ENCODE measurements at regions not wholly inside any gene's neighbourhood (a gene's known extent, or its start where the extent isn't known, plus 50 kb on each side); places are given as distances from the start of the nearest gene placed in this dataset.
"Not testable (repeated sequence)": the region's sequence is repeated elsewhere in the genome, so short reads cannot be mapped to it uniquely, and the experiment has no call there.

GRCh38 chr3:20739814-20740213 is 553.8 kb upstream of the SGO1 start:
- peak; percentile 20 for DNase-seq (ENCODE audit: low spot score)

- DNase-seq (ENCODE audit: low spot score): no peak
Measured at GRCh38 chr3:20736287-20736852, 550.4 kb upstream of the SGO1 start.

GRCh38 chr3:20729185-20729584 is 543.2 kb upstream of the SGO1 start:
- DNase-seq (ENCODE audit: low spot score): no peak

DNA sequence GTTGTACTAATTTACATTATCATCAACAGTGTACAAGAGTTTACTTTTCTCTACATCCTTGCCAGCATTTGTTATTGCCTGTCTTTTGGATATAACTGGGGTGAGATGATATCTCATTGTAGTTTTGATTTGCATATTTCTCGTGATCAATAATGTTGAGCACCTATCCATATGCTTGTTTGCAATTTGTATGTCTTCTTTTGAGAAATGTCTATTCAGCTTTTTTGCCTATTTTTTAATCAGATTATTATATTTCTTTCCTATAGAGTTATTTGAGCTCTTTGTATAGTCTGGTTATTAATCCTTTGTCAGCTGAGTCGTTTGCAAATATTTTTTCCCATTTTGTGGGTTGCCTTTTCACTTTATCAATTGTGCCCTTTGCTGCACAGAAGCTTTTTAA is 540.8 kb upstream of the SGO1 start:
- no peak for DNase-seq (ENCODE audit: low spot score)

DNA sequence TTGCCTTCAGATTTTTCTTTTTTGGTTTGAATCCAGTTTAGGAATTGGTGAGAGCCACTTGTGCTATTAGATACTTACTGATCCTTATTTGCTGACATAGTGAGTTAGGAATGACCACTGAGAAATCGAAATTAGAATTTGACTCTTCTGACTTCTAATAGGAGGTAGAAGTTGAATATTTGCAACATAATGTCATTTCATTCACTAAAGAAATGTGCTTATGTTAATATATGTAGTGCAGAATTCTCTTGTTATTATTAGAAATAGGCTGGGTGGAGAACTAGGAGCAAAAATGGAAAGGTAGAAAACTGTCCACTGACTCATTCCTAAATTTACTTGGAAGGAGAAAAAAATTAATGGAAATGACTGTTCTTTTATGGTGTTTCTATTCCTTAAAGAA is 538.2 kb upstream of the SGO1 start:
- no peak for DNase-seq (ENCODE audit: low spot score)

- DNase-seq (ENCODE audit: low spot score): not testable (repeated sequence)
Measured at GRCh38 chr3:20716425-20716824, 530.4 kb upstream of the SGO1 start.

DNA sequence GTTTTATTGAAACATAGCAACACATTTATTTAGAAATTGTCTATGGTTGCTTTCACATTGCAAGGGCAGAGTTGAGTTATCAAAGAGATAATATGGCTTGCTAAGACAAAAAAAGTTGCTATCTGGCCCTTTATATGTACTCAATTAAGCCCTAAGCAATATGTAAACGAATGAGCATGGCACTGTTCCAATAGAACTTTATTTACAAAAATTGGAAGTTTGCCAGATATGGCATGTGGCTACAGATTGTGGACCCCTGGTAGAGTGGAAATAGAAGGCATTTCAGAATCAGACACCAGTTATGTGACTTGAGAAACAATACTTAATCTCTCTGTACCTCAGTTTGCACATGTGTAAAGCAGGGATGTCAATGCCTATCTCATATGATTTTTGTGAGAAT is 515.6 kb upstream of the SGO1 start:
- no peak for DNase-seq (ENCODE audit: low spot score)

GRCh38 chr3:20700714-20701113 is 514.7 kb upstream of the SGO1 start:
- no peak for DNase-seq (ENCODE audit: low spot score)

- DNase-seq (ENCODE audit: low spot score): no peak
Measured at GRCh38 chr3:20698896-20699295, 512.9 kb upstream of the SGO1 start.

- DNase-seq (ENCODE audit: low spot score): no peak
Measured at GRCh38 chr3:20696388-20697150, 510.6 kb upstream of the SGO1 start.

- no peak for DNase-seq (ENCODE audit: low spot score)
Measured at GRCh38 chr3:20692675-20693074, 506.7 kb upstream of the SGO1 start.

DNA sequence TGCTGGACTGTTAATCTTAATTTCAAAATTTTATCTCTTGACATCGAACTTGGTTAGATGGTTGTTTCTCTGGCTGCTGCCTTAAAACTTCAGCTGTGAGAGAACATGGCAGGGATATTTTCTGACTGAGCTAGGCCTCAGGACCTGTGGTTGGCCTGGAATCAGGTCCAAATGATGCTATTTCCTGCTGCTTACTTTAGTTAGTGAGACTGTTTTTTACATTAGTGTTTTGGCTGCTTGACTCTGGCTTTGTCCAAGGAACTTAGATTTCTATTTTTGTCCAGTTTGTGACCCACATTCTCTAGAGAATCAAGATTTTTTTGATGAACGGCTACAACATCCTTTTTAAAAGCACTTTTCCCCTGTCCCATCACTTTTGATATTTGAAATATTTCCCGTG is 497.9 kb upstream of the SGO1 start:
- no peak for DNase-seq (ENCODE audit: low spot score)

- DNase-seq (ENCODE audit: low spot score): no peak
Measured at GRCh38 chr3:20682573-20682972, 496.6 kb upstream of the SGO1 start.

DNA sequence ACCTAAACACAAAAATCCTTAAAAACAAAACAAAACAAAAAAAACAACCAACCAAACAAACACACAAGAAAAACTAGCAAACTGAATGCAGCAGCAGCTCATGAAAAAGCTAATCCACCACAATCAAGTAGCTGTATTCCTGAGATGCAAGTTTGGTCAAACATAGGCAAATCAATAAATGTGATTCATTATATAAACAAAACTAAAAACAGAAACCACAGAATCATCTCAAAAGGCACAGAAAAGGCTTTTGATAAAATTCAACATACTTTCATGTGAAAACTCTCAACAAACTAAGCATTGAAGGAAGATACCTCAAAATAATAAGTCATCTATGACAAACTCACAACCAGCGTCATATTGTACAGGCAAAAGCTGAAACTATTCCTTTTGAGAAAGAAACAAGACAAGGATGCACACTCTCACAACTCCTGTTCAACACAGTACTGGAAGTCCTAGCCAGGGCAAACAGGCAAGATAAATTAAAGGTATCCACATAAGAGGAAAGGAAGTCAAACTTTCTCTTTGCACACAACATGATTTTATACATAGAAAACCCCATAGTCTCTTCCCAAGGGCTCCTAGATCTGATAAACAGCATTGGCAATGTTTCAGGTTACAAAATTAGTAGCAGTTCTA is 495.1 kb upstream of the SGO1 start:
- no peak for DNase-seq (ENCODE audit: low spot score)

- no peak for DNase-seq (ENCODE audit: low spot score)
Measured at GRCh38 chr3:20673866-20674265, 487.9 kb upstream of the SGO1 start.

DNA sequence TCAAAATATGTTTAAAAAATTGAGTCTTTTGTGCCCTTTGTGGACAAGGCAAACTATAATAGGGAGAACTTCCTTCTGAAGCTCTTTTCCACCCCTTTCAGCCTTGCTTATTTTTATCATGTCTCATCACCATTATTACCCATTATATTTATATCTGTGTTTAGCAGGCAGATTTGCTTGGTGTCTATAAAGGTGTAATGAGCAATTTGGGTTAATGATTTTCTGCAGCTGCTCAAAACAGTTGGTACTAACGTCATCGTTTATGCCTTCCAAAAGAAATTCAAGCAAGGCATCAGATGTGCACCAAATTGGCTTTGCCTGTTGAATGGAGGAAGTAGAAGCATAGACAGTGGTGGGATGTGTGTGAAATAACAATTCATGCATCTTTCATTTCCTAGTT is 483.7 kb upstream of the SGO1 start:
- no peak for DNase-seq (ENCODE audit: low spot score)

DNA sequence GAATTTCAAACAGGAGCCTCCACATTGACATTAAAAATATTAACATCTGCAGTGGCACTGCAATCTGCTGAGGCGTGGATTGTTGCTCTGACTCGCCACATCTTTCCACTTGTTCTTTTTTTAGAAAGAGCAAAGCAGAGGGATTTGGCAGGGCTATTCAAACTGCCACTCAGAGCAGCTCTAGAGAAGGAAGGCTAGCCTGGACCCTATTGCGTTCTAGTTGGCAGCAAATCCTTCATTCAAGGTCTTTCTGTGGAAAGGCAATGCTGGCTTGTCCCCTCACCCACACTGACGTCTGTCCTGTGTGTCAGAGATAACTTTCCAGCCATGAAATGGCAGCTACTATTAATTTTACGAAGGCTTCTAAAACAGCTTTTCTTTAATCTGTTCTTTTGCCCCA is 483.2 kb upstream of the SGO1 start:
- no peak for DNase-seq (ENCODE audit: low spot score)

GRCh38 chr3:20668411-20668810 is 482.4 kb upstream of the SGO1 start:
- peak; percentile 83 for DNase-seq (ENCODE audit: low spot score)

- no peak for DNase-seq (ENCODE audit: low spot score)
Measured at GRCh38 chr3:20666091-20666490, 480.1 kb upstream of the SGO1 start.

DNA sequence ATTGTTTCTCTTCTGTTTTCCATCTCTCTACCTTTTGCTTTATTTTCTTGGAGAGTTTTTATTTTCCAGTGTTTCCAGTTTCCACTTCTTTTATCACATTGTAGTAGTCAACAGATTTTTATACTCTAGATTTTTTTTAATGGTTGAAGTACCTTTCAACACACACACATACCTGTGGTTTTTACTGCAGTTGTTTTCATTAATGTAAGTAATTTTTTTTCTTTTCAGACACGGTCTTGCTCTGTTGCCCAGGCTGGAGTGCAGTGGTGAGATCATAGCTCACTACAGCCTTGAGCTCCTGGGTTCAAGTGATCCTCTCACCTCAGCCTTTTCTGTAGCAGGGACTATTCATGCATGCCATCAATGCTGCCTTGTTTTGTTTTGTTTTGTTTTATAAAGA is 472.5 kb upstream of the SGO1 start:
- no peak for DNase-seq (ENCODE audit: low spot score)

DNA sequence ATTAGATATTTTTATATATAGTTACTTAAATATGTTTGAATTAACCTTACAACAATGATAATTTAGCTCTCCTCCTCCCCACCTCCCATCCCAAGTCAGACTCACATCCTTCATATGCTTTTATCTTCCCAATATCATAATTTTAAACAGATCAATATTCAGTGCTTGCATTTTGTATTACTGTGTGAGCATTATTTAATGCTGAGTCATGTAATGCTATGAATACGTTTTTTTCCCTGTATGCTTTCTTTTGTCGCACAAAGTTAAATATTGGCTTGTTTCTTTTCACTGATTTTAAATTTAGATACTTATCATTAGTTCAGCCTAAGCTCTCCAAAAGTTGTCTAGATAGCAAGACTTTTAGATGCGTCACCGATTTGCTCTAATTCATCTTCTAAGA is 471.6 kb upstream of the SGO1 start:
- DNase-seq (ENCODE audit: low spot score): no peak

DNA sequence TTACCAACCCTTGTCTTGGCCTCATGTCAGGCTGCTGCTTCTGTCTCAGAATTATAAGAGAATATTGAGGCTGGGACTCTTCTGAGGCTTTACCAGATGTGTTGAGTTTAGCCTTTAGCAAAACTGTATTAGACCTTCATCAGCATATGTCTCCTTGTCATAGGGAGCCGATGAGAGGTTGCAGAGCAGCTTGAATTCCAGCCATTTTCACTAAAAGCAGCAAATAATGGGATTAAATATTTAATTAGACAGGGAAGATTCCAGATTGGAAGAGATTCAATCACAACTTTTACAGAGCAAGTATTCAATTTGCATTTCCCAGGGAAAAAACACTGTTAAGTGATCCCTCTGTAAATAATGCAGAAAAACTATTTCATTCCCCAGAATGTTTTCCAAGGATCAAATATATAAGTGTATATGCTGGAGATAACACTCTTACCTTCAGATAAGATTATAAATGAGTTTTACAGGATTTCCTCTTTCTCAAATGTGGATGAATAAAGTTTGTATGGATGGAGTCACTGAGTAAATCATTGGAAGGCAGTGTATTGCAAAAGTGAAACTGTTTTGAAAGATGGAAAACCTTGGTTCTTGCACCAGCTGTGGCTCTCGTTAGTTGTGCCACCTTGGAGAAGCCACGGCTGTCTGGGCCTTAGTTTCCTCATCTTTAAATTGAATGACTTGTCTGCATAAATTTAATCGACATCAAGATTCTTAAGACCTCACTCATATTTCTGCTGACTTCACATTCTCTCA is 466.4 kb upstream of the SGO1 start:
- DNase-seq (ENCODE audit: low spot score): peak; percentile 77

Data from SK-N-DZ (cell line).